ENCODE measurements at regions not wholly inside any gene's neighbourhood (a gene's known extent, or its start where the extent isn't known, plus 50 kb on each side); places are given as distances from the start of the nearest gene placed in this dataset.

DNA sequence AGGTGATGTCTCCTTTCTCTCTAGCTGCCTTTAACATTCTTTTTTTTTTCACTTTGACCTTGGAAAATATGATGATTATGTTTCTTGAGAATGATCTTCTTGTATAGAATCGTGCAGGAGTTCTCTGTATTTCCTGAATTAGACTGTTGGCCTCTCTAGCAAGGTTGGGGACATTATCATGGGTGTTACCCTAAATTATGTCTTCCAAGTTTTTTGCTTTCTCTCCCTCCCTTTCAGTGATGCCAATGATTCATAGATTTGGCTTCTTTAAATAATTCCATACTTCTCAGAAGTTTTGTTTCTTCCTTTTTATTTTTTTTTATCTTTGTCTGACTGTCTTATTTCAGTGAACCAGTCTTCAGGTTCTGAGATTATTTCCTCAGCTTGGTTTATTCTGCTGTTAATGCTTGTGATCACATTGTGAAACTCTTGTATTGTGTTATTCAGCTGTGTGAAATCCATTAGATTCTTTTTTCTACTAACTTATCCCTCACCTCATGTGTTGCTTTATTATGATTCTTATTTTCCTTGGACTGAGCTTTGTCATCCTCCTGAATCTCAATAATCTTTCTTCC, 268.4 kb upstream of the NRIP1 start:
- H3K27me3 Mint-ChIP-seq: no peaks in the 10 kb centered on the region
- H3K36me3 Mint-ChIP-seq (ENCODE audit: low read depth): no peaks in the 10 kb centered on the region
- H3K27ac Mint-ChIP-seq: no peak overlapping the region
- H3K4me3 Mint-ChIP-seq: no peak overlapping the region
- H3K4me1 Mint-ChIP-seq (ENCODE audit: low read depth): no peaks in the 10 kb centered on the region
- no peaks in the 10 kb centered on the region for H3K9me3 Mint-ChIP-seq

DNA sequence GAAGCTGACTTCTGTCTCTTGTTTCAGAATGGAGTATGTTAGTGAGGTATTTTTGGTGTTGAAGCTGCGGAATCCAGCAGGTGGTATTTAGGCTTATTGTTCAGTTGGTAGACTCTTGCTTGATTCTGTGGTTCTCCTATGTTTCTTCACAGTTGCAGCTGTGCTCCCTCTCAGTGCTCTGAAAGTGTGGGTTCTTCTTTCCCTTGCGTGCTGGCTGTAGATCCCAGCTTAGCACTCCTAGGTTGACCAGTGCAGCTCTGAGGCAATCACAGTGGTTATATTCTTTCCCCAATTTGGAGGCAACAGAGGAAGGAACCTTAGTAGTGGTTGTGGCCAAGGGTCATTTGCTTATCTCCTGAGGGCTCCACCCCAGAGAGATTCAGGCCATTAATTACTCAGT, 269.2 kb upstream of the NRIP1 start:
- H3K9me3 Mint-ChIP-seq: no peaks in the 10 kb centered on the region
- no peak overlapping the region for H3K4me3 Mint-ChIP-seq
- no peaks in the 10 kb centered on the region for H3K36me3 Mint-ChIP-seq (ENCODE audit: low read depth)
- H3K27ac Mint-ChIP-seq: no peak overlapping the region
- no peaks in the 10 kb centered on the region for H3K27me3 Mint-ChIP-seq
- H3K4me1 Mint-ChIP-seq (ENCODE audit: low read depth): no peaks in the 10 kb centered on the region

DNA sequence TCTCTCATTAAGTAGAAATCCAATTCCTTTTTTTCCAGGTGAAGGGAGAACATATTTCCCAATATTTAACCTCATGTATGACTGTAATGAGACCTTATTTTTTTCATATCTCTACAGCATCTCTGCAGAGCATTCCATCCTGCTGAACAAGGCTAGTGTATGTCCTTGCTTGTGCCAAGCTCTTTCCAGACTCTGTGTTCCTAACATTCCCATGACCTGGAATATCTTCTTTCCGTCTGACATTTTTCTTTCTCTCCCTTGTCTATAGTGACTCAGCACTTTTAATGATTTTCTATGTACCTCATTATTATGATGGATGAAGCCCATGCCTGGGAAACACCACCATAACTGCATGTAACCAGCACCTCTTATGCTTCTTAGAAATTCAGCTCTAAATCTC, 278.3 kb upstream of the NRIP1 start:
- Mint-ChIP-seq H3K9me3 (no peaks in the 10 kb centered on the region), H3K4me1 (ENCODE audit: low read depth) (no peaks in the 10 kb centered on the region), H3K27ac (no peak overlapping the region), H3K27me3 (peaks cover 27% of the 10 kb centered on the region), H3K36me3 (ENCODE audit: low read depth) (no peaks in the 10 kb centered on the region), H3K4me3 (no peak overlapping the region)

DNA sequence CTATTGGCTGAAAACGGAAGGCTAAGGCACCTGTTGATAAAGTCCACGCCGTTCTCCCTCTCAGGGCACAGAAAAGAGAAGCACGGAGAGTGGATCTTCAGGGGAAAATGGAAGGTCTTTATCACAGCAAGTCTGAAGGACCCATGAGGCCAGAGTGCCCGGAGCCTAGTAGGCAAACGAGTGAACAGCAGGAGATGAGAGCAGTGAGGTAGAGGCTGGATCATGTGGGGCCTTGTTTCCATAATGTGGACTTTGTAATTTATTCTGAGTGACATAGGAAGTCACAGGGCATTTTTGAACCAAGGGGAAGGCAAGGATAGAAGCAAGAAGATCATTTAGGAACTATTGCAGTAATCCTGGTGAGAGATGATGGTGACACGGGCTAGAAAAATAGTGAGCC, 287.2 kb upstream of the NRIP1 start:
- H3K27ac Mint-ChIP-seq: no peak overlapping the region
- H3K27me3 Mint-ChIP-seq: no peaks in the 10 kb centered on the region
- H3K4me3 Mint-ChIP-seq: no peak overlapping the region
- H3K9me3 Mint-ChIP-seq: no peaks in the 10 kb centered on the region
- H3K4me1 Mint-ChIP-seq (ENCODE audit: low read depth): peaks cover 6% of the 10 kb centered on the region
- H3K36me3 Mint-ChIP-seq (ENCODE audit: low read depth): no peaks in the 10 kb centered on the region

DNA sequence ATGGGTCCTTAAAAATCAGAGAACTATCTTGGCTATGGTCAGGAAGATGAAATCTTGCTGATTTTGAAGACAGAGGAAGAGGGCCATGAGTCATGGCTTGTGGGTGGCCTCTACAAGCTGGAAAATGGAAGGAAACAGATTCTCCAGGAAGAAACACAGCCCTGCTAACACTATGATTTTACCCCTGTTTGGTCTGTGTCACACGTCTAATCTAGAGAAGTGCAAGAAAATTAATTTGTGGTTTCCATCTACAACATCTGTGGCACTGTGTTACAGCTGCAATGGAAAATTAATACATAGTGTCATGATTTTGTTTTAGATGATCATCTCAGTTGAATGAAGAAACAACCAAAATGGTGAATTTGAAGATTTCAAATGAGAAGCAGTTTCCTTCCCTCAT, 288.7 kb upstream of the NRIP1 start:
- H3K36me3 Mint-ChIP-seq (ENCODE audit: low read depth): no peaks in the 10 kb centered on the region
- H3K4me3 Mint-ChIP-seq: no peak overlapping the region
- no peak overlapping the region for H3K27ac Mint-ChIP-seq
- no peaks in the 10 kb centered on the region for H3K27me3 Mint-ChIP-seq
- H3K9me3 Mint-ChIP-seq: no peaks in the 10 kb centered on the region
- peaks cover 6% of the 10 kb centered on the region for H3K4me1 Mint-ChIP-seq (ENCODE audit: low read depth)

DNA sequence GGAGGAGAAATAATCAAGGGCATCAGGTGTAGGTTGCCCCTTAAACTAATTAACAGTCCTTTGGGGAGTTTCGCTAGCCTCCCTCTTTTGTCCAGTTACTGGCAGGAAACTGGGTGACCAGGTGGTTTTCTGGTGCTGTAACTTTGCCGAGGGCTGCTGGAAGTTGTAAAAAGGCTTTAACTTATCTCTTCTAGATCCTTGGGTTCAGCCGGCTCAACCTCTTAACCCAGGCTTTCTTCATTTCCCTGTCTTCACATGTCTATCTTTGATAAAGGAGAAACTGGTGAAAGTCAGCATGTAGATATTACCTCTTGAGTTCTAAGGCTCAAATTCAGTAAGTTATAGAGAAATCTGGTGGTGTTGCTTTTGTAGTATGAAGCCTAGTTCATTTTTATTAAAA, 289.7 kb upstream of the NRIP1 start:
- Mint-ChIP-seq H3K4me1 (ENCODE audit: low read depth) (peaks cover 6% of the 10 kb centered on the region), H3K9me3 (no peaks in the 10 kb centered on the region), H3K36me3 (ENCODE audit: low read depth) (no peaks in the 10 kb centered on the region), H3K27me3 (no peaks in the 10 kb centered on the region), H3K4me3 (no peak overlapping the region), H3K27ac (no peak overlapping the region)

DNA sequence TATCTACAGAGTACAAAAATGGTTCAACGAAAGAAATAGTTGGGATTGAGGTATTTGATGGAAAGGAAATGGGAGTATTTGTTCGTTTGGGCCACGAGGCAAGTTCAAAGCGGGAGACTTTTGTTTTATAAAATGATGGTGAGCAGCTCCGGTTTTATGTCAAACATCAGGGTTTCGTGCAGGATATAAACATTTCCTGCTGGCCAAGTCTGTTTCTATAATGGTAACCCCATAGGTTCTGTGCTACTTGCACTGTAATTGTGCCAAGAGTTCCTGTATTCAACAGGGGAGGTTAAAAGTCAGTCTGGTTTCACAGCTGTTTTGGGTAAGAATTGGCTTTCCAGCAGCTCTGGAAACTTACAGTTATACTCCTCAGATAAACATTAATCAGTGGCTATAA, 290.3 kb upstream of the NRIP1 start:
- peaks cover 6% of the 10 kb centered on the region for H3K4me1 Mint-ChIP-seq (ENCODE audit: low read depth)
- no peak overlapping the region for H3K4me3 Mint-ChIP-seq
- no peaks in the 10 kb centered on the region for H3K27me3 Mint-ChIP-seq
- no peak overlapping the region for H3K27ac Mint-ChIP-seq
- H3K9me3 Mint-ChIP-seq: no peaks in the 10 kb centered on the region
- no peaks in the 10 kb centered on the region for H3K36me3 Mint-ChIP-seq (ENCODE audit: low read depth)

DNA sequence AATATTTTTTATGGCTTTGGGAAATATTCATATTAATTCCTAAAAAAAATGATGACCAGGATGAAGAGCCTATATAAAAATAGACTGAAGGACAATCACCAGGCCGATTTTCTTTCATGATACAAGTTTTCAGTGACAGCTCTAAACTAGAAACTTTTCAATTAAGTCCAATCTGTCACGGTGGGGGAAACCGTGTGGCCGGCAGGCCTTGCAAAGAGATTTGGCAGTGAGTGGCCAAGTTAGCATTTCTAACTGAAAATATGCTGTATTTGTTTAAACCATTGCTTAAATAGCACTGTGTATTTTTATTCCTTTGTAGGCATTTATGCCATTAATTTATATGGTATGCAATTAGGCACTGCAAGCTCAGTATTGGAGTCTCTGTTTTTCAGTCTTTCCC, 294.5 kb upstream of the NRIP1 start:
- H3K36me3 Mint-ChIP-seq (ENCODE audit: low read depth): no peaks in the 10 kb centered on the region
- H3K27me3 Mint-ChIP-seq: no peaks in the 10 kb centered on the region
- H3K4me3 Mint-ChIP-seq: no peak overlapping the region

DNA sequence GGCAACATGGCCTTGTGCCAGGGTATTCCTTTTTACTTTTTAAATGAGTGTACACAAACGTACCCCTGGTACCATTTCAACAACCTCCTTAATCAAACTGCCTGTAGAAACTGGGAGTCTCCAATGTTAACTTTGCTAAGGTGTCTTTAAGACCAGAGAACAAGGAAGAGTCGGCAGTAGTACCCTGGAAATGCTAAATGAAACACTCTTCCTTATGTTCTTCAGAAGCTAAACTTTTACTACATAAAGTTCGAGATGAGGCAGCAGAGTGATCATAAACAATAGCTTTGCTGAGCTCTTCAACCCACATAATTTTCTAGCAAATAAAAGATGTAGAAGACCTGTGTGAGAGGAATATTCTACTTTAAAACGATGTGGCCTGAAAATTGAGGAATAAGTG, 297.7 kb upstream of the NRIP1 start:
- Mint-ChIP-seq H3K4me1 (ENCODE audit: low read depth) (no peaks in the 10 kb centered on the region), H3K9me3 (peaks cover 17% of the 10 kb centered on the region), H3K27ac (no peak overlapping the region), H3K36me3 (ENCODE audit: low read depth) (no peaks in the 10 kb centered on the region), H3K27me3 (no peaks in the 10 kb centered on the region), H3K4me3 (no peak overlapping the region)

More for the DNA sequence above, 294.5 kb upstream of the NRIP1 start:
- no peak overlapping the region for H3K27ac Mint-ChIP-seq
- H3K4me1 Mint-ChIP-seq (ENCODE audit: low read depth): peaks cover 6% of the 10 kb centered on the region
- H3K9me3 Mint-ChIP-seq: no peaks in the 10 kb centered on the region

DNA sequence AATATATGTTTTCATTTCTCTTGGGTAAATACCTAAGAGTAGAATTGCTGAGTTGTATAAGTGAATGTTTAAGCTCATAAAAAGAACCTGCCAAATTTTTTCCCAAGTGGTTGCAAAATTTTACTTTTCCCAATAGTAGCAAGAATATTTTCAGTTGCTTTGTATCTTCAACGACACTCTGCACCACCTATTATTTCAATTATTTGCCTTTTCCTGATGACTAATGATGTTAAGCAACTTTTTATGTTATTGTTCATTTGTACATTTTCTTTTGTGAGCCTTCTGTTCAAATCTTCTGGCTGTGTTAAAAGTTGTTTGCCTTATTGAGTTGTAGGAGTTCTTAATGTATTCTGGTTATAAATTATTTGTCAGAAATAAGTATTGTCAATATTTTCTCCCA, 299.1 kb upstream of the NRIP1 start:
- Mint-ChIP-seq H3K27me3 (peaks cover 4% of the 10 kb centered on the region), H3K27ac (no peak overlapping the region), H3K4me1 (ENCODE audit: low read depth) (no peaks in the 10 kb centered on the region), H3K9me3 (peaks cover 17% of the 10 kb centered on the region), H3K4me3 (no peak overlapping the region), H3K36me3 (ENCODE audit: low read depth) (no peaks in the 10 kb centered on the region)

DNA sequence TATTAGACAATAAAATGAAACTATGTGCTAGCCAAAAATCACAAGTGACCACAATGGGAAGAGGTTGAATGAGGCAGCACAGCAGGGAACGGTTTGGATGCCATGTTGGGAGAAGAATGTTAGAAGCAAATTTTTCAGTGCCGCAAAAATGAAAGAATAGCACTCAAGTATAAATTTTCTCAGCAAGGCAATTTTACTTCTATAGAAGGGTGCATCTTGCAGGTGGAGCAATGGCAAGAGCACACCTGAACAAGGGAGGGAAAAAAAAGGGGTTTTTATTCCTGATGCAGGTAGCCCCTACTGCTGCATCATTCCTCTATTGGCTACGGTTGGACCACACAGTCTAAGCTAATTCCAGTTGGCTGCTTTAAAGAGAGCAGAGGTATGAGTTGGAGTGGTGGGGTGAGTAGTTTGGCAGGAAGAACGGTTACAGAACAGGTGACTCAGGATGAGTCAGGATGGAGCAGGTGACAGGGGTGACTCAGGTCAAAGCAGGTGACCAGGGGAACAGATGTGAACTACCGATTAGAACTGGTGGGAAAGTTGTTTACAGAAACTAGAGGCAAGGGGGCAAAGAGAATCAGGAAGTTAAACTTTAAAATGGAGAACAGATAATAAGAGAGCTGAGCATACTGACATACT, 301.1 kb upstream of the NRIP1 start:
- peaks cover 17% of the 10 kb centered on the region for H3K9me3 Mint-ChIP-seq
- H3K4me1 Mint-ChIP-seq (ENCODE audit: low read depth): no peaks in the 10 kb centered on the region
- no peak overlapping the region for H3K27ac Mint-ChIP-seq
- no peak overlapping the region for H3K4me3 Mint-ChIP-seq
- H3K27me3 Mint-ChIP-seq: peaks cover 4% of the 10 kb centered on the region
- H3K36me3 Mint-ChIP-seq (ENCODE audit: low read depth): no peaks in the 10 kb centered on the region

DNA sequence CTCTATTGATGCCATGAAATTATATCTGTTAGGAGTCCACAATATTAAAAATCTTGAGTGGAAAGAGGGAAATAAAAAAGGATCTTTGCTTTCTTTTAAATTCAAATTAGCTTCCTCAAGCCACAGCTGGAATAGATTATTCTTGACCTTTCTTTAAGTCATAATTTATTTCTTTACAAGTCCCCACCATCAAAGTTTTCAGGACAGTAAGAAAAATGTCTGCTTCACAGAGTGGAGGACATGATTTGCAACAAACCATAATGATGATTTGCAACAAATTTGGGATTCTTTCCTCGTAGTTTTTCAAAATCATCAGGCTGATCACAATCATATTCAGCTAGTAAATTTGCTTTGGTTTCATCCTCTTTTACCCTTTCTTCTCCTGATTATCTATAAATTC, 301.8 kb upstream of the NRIP1 start:
- no peaks in the 10 kb centered on the region for H3K4me1 Mint-ChIP-seq (ENCODE audit: low read depth)
- peaks cover 17% of the 10 kb centered on the region for H3K9me3 Mint-ChIP-seq
- no peaks in the 10 kb centered on the region for H3K36me3 Mint-ChIP-seq (ENCODE audit: low read depth)
- H3K27me3 Mint-ChIP-seq: peaks cover 4% of the 10 kb centered on the region
- no peak overlapping the region for H3K4me3 Mint-ChIP-seq
- no peak overlapping the region for H3K27ac Mint-ChIP-seq

DNA sequence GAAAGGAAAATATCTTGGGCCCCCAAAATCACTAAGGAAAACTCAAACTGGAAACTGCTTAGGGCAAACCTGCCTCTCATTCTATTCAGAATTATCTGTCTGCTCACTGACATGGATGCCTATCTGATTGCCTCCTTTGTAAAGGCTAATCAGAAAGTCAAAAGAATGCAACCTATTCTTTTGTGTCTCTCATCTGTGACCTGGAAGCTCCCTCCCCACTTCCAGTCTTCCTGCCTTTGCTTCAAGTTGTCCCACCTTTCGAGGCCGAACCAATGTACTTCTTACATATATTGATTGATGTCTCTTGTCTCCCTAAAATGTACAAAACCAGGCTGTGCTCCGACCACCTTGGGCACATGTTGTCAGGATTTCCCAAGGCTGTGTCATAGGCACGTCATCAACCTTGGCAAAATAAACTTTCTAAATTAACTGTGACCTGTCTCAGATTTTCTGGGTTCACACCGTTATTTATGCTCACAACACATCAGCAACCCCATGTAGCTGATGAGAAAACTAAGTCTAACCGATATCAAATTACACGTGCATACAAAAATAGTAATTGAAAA, 302.3 kb upstream of the NRIP1 start:
- H3K27ac Mint-ChIP-seq: no peak overlapping the region
- no peaks in the 10 kb centered on the region for H3K4me1 Mint-ChIP-seq (ENCODE audit: low read depth)
- peaks cover 4% of the 10 kb centered on the region for H3K27me3 Mint-ChIP-seq
- no peak overlapping the region for H3K4me3 Mint-ChIP-seq
- H3K9me3 Mint-ChIP-seq: peaks cover 17% of the 10 kb centered on the region
- H3K36me3 Mint-ChIP-seq (ENCODE audit: low read depth): no peaks in the 10 kb centered on the region

DNA sequence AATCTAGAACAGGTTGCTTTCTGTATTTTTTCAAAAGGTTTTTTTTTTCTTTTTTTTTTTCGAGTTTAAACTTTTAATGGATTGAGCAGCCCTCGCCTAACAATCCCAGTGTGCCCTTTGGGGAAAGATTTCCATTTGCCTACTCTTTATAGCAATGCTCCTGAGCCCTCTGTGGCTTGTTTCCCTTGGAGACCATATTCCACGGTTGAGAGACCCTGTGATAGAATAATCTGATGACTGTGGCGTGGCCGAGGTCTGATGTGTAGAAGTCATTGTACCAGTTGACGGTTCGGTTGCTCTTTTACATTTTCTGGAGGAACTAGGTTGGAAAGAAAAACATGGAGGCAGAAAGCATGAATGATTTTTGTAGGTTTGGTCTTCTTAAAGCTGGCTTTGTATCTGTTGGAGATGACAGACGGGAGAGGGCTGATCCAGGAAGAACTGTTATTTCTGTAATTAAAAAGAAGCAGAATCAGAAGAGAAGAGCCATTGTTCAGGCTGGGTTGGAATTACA, 305.7 kb upstream of the NRIP1 start:
- Mint-ChIP-seq H3K9me3 (peaks cover 16% of the 10 kb centered on the region), H3K36me3 (ENCODE audit: low read depth) (no peaks in the 10 kb centered on the region), H3K27ac (no peak overlapping the region), H3K4me3 (no peak overlapping the region), H3K4me1 (ENCODE audit: low read depth) (no peaks in the 10 kb centered on the region), H3K27me3 (peaks cover 4% of the 10 kb centered on the region)

DNA sequence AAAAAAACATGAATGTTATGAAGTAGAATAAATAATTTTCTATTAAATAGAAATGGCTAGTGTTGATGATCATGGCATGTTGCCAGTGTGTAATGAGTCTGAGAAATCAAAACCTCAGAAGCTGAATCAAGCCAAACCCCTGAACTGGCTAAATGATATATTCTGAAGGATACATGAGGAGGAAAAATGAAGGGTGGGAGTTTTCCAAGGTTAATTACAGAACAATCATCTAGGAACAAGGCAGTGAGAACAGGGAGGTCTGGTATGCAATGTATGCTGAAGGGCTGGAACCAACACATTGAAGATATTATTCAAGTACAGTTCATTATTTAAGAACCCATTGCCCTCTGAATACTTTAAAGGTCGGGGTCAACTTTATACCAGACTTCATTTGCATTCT, 309.1 kb upstream of the NRIP1 start:
- Mint-ChIP-seq H3K4me1 (ENCODE audit: low read depth) (no peaks in the 10 kb centered on the region), H3K27me3 (no peaks in the 10 kb centered on the region), H3K36me3 (ENCODE audit: low read depth) (no peaks in the 10 kb centered on the region), H3K4me3 (no peak overlapping the region), H3K27ac (no peak overlapping the region), H3K9me3 (no peaks in the 10 kb centered on the region)

DNA sequence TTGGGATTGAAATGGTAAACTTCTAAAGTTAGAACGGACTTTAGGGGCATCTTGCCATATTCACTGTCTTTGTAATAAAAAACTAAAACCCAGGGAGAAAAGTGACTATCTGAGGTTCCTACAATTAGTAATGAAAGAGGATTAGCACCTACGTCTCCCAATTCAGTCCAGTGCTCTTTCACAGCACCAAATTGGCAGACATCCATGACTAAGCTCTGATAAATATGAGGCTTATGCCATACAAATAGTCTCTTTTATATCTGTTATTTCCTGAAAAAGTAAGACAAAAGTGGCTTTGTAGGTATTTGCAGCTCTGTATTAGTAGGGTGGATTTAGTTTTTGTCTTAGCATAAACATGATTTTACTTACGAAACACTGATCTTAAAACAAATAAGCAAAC, 315.0 kb upstream of the NRIP1 start:
- no peaks in the 10 kb centered on the region for H3K9me3 Mint-ChIP-seq
- no peak overlapping the region for H3K4me3 Mint-ChIP-seq
- H3K27ac Mint-ChIP-seq: no peak overlapping the region
- H3K4me1 Mint-ChIP-seq (ENCODE audit: low read depth): no peaks in the 10 kb centered on the region
- H3K27me3 Mint-ChIP-seq: no peaks in the 10 kb centered on the region
- H3K36me3 Mint-ChIP-seq (ENCODE audit: low read depth): no peaks in the 10 kb centered on the region
